Sciatic nerve (tissue), 2 donors: ENCODE measurements at regions not wholly inside any gene's neighbourhood (a gene's known extent, or its start where the extent isn't known, plus 50 kb on each side); places are given as distances from the start of the nearest gene placed in this dataset.

Experiments used
- ATAC-seq: fragments of 200-7000 bp; cut with Tn5 transposase; one replicate; pipeline ENCODE4 v1.9.1; 2020; ENCODE audit warnings: mild to moderate bottlenecking, moderate library complexity
- DNase-seq: peaks from one replicate; pipeline ENCODE4 v3.0.0-alpha.2; 2020; ENCODE audit warnings: low spot score
- intact Hi-C: fragments of 100-400 bp; cut with DNase I; formaldehyde crosslinking; loops from one replicate; pipeline ENCODE4 v1.14.2; 2022
- donor health status: DM: no; HTN: no; CAD: no.
- donor health status: DM: no; HTN: no; CAD: no.

DNA sequence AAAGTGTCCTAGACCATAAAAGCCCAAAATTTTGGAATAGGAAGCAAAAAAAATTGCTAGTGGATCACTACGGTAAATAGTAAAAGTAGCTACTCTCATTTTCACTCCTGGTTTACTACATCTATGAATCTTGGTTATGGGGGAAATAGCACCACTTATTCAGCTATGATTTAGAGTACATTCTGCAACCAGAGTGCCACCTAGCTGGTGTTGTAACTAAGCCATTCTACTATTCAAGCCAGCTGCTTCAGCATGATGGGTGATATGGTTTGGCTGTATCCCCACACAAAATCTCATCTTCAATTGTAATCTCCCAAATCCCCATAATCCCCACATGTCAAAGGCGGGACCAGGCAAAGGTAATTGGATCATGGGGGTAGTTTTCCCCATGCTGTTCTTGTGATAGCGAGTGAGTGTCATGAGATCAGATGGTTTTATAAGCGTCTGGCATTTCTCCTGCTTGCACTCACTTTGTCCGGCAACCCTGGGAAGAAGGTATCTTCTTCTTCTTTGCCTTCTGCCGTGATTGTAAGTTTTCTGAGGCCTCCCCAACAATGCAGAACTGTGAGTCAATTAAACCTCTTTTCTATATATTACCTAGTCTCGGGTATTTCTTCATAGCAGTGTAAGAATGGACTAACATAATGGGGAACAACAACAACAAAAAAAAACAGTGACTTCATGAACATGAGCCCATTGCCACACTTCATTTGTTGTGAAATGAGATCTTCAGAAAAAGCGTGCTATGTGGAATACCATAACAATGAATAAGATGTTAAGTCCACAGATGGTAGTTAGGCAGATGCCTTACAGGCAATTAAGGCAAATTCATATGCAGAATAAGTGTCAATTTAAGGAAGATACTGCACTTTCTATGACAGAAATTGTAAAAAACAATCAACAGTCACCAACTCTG is 280.1 kb downstream of the PABPC4L start:
- no peak for DNase-seq
- ATAC-seq, result no peak
- intact Hi-C loops, result no loop called here

DNA sequence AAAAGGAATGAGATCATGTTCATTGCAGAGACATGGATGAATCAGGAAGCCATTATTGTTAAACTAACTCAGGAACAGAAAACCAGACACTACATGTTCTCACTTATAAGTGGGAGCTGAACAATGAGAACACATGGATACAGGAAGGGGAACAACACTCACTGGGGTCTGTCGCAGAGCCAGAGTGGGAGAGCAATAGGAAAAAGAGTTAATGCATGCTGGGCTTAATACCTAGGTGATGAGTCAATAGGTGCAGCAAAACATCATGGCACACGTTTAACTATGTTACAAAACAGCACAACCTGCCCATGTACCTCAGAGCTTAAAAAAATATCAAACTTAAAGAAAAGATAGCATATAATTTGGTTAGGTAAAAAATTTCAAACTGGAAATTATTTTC is 281.4 kb downstream of the PABPC4L start:
- DNase-seq (no peak), ATAC-seq (no peak)
- intact Hi-C loops, result no loop called here

DNA sequence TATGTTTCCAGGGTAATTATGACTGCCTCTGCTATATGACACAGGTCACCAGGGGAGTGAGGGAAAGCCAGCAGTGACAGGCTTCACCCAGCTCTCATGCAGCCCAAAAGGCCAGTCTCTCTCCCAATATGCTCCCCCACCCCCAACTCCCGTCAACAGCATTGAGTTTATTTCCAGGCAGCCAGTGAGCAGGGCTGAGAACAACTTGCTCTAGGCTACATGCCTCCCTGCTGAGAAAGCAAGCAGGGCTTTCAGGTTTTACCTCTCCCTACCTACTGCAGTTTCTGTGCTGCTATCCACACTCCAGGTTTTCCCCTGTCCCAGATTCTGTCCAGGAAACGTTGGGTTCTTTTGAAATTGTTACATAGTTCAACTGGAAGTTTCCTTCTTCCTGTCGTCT is 291.4 kb downstream of the PABPC4L start:
- intact Hi-C loops, result no loop called here
- ATAC-seq, result no peak
- DNase-seq, result no peak

DNA sequence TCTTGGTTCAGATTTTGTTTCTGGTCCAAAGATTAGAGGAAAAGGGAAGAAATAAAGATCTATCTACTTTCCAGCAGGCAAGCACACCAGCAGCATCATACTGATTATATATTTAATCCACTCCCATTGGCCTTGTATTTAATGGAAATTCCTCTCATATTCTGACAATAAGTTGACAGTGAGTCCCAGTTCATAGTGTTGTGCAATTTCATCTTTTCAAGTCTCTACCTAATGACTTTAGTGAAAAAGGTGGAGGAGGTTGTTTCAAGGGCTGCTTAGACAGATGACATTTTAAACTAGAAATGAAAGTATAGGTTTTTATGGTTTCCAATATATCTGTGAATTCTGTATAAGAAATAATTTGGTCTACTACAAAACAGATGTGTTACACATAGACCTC is 298.6 kb downstream of the PABPC4L start:
- intact Hi-C loops, result no loop called here
- DNase-seq (no peak), ATAC-seq (no peak)

DNA sequence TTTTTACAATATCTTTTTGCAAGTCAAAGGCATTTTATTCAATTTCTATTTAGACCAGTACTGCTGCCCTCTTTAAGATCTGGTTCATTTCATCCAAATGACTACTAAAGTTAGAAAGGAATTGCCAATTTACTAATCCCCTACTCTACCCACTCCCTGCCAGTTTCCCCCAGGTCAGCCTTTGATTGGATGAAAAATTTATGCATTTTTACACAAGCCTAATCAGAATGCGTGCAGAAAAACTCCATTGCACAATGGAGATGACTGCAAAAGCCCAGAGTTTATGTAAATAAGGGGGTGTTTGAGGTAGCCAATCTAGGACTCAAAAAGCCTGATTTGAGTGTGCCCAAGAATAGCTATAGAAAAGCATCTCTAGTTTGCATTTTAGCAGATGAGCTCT is 310.6 kb downstream of the PABPC4L start:
- intact Hi-C loops, result no loop called here
- no peak for DNase-seq
- no peak for ATAC-seq

DNA sequence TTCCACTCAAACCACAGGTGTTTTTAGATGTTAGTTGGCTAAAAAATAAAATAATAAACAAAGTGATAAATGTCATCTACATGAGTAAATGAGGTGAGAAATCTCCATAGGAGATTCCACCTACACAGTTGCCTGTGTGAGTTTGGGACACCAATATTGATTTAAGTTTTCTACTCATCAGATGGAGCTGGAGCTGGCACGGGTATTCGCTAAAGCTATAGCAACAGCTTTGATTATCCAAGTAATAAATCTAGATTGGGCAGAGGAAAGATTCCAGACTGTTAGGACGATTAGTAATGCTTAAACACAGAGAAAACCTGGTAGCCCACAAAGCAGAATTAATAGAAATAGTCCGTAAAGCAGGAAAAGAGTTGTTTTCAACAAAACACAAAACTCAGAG is 313.9 kb downstream of the PABPC4L start:
- intact Hi-C loops, result no loop called here
- ATAC-seq, result no peak
- no peak for DNase-seq

DNA sequence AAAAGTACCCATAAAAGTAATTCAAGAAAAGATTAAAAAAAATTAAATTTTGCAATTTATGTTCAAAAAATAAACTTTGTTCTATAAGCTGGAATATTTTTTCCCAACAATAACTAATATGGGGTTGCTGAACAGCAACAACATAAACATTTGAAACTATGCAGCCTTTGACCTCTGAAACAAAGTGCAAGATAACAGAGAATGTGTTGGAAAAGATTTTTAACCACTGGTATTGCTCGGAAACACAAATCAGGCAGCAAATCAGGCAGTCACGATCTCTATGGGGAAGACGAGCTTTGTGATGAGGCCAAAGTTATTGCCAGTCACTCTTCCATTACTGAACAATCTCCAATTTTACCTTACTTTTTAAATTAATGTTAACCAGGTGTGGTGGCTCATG is 332.1 kb downstream of the PABPC4L start:
- intact Hi-C loops, result no loop called here
- no peak for DNase-seq
- no peak for ATAC-seq

DNA sequence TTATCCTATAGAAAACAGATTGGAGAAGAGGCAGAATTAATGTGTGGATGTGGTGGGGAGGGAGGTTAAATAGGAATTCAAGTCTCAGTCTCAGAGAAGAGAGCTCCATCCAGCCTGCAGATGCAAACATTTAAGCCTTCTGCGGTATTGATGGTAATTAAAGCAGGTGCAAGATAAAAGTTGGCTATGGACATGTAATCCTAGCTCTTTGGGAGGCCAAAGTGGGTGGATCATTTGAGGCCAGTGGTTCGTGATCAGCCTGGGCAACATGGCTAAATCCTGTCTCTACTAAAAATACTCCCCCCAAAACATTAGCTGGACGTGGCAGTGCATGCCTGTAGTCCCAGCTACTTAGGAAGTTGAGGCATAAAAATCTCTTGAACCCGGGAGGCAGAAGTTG is 332.7 kb downstream of the PABPC4L start:
- no peak for ATAC-seq
- intact Hi-C loops, result no loop called here
- DNase-seq, result no peak

DNA sequence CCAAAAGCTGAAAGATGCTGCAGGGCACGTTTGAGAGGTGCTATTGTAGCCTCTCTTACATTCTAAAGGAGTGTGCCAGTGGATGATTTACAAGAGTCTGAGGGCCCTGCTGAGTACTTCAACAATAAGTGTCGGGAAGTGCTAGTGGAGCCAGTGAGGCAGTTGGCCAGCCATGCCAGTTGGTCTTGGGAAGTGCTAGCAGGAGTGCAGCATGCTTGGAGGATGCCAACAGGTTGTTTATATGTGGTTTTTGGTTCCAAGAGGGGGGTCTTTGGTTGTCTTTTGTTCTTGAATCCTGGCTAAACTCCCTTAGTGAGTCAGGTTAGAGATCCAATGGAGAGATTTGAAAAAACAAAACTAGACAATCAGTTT is 335.3 kb downstream of the PABPC4L start:
- intact Hi-C loops, result no loop called here
- no peak for DNase-seq
- no peak for ATAC-seq

DNA sequence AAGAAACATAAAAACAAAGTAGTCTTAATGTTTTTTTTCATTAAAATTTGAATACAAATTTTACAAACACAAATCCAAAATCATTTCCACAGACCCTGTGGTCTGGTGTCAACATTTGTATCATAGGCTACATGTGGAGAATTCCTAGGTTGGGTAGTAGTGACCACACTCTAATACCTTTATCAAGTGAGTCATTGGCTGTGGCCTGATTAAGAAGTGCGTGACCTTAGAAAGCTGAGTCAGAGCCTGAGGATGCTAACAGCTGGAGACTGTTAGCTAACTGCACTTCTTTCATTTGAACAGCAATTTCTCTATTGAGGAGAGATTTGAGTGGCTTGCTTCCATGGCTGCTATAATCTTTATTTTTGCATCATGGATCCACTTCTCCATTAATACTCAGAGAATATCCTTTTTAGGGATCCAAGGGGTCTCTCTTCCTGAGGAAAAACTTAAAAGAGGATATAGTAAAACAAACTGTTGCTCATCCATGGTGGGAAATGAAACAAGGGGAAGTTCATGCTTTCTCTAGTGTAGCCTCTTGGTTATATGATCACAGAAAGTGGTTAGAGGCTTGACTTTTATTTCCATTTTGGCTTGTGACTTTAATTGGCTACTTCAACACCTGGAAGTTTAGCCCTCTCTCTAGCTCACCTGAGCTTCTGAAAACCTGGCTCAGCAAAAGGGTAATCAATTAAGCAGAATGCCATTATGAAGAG is 335.8 kb downstream of the PABPC4L start:
- DNase-seq (no peak), ATAC-seq (no peak)
- intact Hi-C loops, result no loop called here

DNA sequence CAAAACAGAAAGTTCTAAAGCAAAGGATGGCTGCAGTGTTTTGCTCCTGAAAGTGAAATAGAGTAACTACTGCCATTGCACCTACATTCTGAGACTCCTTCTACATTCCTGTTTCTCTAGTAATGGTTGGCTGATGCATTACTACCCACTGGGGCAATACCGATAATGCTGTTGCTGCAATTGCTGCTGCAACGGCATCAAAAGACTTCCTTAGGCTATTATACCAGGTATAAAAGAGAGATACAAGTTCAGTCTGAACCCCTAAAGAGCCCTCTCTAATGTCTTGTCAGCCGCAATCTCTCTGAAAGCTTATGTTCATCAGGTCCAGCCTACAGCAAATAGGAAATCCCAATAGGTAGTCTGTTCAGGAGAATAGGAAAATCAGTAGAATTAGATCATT is 338.4 kb downstream of the PABPC4L start:
- intact Hi-C loops, result no loop called here
- ATAC-seq, result no peak
- no peak for DNase-seq

DNA sequence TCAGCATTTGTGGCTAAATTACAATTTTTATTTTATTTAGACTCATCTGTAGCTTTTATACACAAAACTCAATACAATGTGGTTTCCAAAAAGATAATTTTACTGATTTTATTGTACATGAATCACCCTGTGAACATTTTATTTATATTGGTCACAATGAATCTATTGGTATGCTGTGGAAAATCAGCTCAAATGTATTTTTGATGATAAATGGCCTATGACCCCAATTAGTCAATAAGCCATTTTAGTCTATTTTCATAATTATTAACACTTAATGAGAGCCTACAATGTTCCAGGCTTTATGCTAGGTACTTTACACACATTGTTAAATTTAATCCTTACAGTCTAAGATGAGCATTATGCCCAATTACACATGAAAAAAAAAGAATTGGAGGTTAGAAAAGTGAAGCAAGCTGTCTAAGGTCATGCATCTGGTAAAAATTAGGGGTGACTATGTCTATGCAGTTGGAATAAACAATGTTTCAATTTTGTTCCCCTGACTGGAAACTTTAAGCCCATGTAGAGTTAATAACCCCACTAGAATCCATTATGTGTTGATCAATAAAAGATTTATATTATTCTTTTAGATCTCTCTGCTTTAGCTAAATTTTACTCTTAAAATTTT is 344.7 kb downstream of the PABPC4L start:
- no peak for DNase-seq
- ATAC-seq, result no peak
- intact Hi-C loops, result no loop called here

DNA sequence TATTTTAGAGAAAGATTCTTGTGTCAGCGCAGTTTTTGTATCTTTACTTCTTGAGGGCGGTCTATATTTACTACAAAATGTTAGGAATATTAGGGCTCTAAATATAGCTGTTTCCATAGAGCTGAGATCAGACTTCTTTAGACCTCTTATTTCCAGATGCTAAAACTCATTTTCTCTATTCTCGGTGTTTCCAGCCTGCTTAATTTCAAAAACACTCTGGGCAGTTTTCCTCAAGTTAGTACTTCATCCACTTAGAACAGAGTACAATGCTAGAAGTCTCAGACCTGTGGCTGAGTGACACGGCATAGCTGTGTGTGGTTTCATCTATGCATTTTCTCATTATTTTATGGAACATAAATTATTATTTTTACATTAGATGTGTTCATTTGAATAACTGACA is 346.6 kb downstream of the PABPC4L start:
- ATAC-seq (no peak), DNase-seq (no peak)
- intact Hi-C loops, result no loop called here

DNA sequence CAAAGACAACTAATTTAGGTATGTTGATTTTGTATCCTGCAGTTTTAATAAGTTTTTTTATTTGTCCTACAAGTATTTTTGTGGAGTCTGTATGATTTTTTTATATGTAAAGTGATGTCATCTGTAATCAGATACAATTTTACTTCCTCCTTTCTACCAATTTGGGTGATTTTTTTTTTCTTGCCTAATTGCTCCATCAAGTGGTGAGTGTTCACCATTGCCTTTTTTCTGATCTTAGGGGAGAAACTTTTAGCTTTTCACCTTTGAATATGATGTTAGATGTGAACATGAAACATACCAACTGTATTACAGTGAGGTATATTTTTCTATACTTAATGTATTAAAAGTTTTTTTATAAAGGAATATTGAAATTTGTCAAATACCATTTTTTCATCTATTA is 362.3 kb downstream of the PABPC4L start:
- DNase-seq, result no peak
- intact Hi-C loops, result no loop called here
- no peak for ATAC-seq

DNA sequence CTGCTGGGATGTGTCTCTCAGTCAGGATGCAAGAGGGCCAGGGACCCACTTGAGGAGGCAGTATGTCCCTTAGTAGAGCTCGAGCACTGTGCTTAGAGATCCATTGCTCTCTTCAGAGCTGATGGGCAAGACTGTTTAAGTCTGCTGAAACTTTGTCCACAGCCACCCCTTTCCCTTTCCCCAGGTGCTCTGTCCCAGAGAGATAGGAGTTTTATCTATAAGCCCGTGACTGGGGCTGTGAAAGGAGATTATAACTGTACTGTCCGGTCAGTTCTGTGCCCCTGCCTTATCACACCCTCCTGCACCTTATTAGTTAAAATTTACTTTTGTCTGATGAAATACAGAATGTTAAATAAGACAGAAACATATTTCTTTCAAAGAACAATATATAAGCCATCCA is 378.4 kb downstream of the PABPC4L start:
- DNase-seq, result no peak
- ATAC-seq, result no peak
- intact Hi-C loops, result no loop called here

DNA sequence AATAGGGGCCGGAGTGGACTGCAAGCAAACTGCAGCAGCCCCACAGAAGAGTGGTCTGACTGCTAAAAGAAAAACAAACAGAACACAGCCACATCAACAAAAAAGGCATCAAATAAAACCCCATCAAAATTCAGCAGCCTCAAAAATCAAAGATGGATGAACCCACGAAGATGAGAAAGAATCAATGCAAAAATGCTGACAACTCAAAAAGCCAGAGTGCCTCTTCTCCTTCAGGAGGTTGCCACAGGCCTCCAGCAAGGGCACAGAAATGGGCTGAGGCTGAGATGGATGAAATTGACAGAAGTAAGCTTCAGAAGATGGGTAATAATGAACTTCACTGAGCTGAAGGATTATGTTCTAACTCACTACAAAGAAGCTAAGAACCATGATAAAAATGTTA is 388.6 kb downstream of the PABPC4L start:
- no peak for ATAC-seq
- intact Hi-C loops, result no loop called here
- DNase-seq, result no peak

DNA sequence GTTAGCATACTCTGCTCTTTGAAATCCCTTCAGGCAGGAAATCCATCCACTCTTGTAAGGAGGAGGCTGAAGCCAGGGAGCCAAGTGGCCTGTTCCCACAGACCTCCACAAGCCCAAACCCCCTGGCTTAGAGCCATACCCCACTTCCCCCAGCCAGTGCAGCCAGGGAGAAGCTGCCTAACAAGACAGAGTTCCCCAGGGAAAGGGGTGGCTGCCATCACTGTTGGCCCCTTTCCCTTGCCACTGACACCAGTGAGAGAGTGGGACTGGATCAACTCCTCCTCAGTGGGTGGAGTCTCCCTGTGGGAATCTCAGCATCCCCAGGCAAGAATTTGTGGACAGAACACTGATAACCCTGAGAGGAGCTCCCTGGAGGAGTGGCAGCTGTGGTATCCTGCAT is 389.4 kb downstream of the PABPC4L start:
- intact Hi-C loops, result no loop called here
- no peak for ATAC-seq
- DNase-seq, result peak; percentile 28

DNA sequence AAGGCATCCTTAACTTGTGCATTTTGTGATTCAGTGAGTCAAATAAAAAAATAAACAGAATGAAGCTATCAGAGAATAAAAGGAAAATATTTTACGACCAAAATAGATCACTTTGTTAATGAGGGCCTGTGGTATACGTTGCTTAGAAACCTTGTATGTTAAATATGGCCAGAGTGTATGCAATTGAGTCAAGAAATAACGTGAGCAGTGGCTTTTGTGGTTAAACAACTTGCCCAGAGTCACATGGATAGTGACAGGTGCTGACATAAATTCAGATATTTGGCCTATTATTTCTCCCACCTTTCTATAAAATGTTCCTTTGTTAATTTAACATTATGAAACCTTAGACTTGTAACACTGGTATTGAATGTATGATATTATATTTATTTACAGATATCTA is 393.4 kb downstream of the PABPC4L start:
- ATAC-seq, result no peak
- intact Hi-C loops, result no loop called here
- DNase-seq, result no peak

DNA sequence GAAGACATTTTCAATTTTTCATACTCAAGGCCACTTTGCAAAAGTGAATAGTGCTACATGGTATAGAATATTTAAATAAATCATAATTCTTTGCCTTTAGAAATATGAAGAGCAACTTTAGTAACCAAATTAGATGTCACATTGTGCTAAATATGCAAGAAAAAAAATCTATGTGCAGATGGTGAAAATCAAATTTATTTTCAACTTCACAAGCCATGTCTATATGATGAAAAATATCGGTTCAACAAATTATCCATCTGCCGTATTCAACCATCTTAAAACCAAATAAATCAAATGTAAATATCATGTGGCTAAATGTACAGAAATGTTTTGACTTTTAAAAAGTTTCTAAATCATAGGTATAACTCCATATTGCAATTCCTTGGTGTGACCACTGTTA is 398.2 kb downstream of the PABPC4L start:
- DNase-seq (no peak), ATAC-seq (no peak)
- intact Hi-C loops, result no loop called here

DNA sequence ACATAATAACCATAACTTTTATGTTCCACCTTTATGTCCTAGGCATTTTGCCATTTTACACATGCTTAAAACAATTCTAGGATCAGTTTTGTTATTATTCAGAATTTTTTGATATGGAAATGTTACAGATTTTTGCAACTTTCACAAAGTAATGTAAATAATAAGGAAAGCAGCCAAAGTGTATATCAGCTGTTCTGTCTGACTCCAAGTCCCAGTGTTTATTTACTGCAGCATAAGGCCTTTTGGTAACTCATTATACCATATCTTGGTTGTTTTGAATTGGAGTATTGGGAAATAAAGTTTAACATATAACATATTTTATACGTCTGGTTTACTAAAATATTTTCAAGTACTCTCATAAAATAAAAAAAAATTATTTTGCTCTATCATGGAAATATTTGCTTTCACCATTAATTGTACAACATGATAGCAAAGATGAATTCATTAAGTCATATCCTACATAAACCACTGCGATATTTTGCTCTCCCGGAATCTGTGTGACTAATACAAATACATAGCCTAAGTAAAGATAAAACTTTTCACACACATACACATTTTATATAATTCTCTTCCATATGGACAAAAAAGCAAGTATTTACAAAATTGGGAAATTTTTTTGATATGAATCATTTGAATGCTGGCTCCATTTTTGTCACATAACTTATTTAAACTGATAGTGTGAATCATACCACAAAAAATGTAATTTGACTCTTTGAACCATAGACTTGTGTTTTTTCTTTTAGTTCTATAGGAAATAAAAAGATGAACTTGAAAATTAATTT is 399.0 kb downstream of the PABPC4L start:
- ATAC-seq, result no peak
- no peak for DNase-seq

More for the DNA sequence above, 399.0 kb downstream of the PABPC4L start:
- intact Hi-C loops, result no loop called here
